ES-I3 (cell line): ENCODE measurements at regions not wholly inside any gene's neighbourhood (a gene's known extent, or its start where the extent isn't known, plus 50 kb on each side); places are given as distances from the start of the nearest gene placed in this dataset.

ENCODE experiments used
- H3K36me3 ChIP-seq: 2 replicates; pipeline ENCODE4 v1.6.1; 2013; ENCODE audit warnings: mild to moderate bottlenecking, low read length, control low read depth, moderate library complexity; ENCODE audit not compliant: insufficient read depth
- H3K4me1 ChIP-seq: 2 replicates; pipeline ENCODE4 v1.6.1; 2013; ENCODE audit warnings: mild to moderate bottlenecking, control low read depth, low read length; ENCODE audit not compliant: insufficient read depth
- H3K9ac ChIP-seq: 2 replicates; pipeline ENCODE4 v1.6.1; 2013; ENCODE audit warnings: low read depth, mild to moderate bottlenecking, low read length, moderate library complexity
- H3K9me3 ChIP-seq: 2 replicates; pipeline ENCODE4 v1.6.1; 2013; ENCODE audit warnings: mild to moderate bottlenecking, low read length, moderate library complexity; ENCODE audit not compliant: control insufficient read depth, insufficient read depth

GRCh38 chr2:176493226-176493825, 224.1 kb downstream of the MTX2 start:
- Histone ChIP-seq H3K36me3 (no peaks in the 10 kb centered on the region), H3K9me3 (no peaks in the 10 kb centered on the region), H3K9ac (no peak overlapping the region), H3K4me1 (peaks cover 9% of the 10 kb centered on the region)

- Histone ChIP-seq H3K4me1 (peaks cover 9% of the 10 kb centered on the region), H3K9me3 (no peaks in the 10 kb centered on the region), H3K36me3 (no peaks in the 10 kb centered on the region), H3K9ac (no peak overlapping the region)
These were observed 224.7 kb downstream of the MTX2 start for GRCh38 chr2:176493909-176494308.

GRCh38 chr2:176494949-176495353, 225.7 kb downstream of the MTX2 start:
- H3K36me3 ChIP-seq, result no peaks in the 10 kb centered on the region
- H3K9me3 ChIP-seq, result no peaks in the 10 kb centered on the region
- H3K9ac ChIP-seq, result no peak overlapping the region
- peaks cover 9% of the 10 kb centered on the region for H3K4me1 ChIP-seq

GRCh38 chr2:176495826-176496225, 226.6 kb downstream of the MTX2 start:
- H3K9ac ChIP-seq, result no peak overlapping the region
- H3K9me3 ChIP-seq, result no peaks in the 10 kb centered on the region
- H3K4me1 ChIP-seq, result peaks cover 6% of the 10 kb centered on the region; the same call in 1 of the 2 replicates
- no peaks in the 10 kb centered on the region for H3K36me3 ChIP-seq

- Histone ChIP-seq H3K9ac (no peak overlapping the region), H3K9me3 (no peaks in the 10 kb centered on the region), H3K4me1 (no peaks in the 10 kb centered on the region), H3K36me3 (no peaks in the 10 kb centered on the region)
These were observed 227.5 kb downstream of the MTX2 start for GRCh38 chr2:176496761-176497160.

GRCh38 chr2:176500901-176501300, 231.7 kb downstream of the MTX2 start:
- Histone ChIP-seq H3K9ac (no peak overlapping the region), H3K4me1 (no peaks in the 10 kb centered on the region)

GRCh38 chr2:176501617-176502016, 232.4 kb downstream of the MTX2 start:
- Histone ChIP-seq H3K36me3 (no peaks in the 10 kb centered on the region), H3K9me3 (no peaks in the 10 kb centered on the region), H3K9ac (no peak overlapping the region), H3K4me1 (no peaks in the 10 kb centered on the region)

More at GRCh38 chr2:176500901-176501300, 231.7 kb downstream of the MTX2 start:
- Histone ChIP-seq H3K9me3 (no peaks in the 10 kb centered on the region), H3K36me3 (no peaks in the 10 kb centered on the region)

GRCh38 chr2:176502619-176503018, 233.4 kb downstream of the MTX2 start:
- Histone ChIP-seq H3K36me3 (no peaks in the 10 kb centered on the region), H3K9me3 (no peaks in the 10 kb centered on the region), H3K4me1 (no peaks in the 10 kb centered on the region), H3K9ac (no peak overlapping the region)

- H3K36me3 ChIP-seq, result no peaks in the 10 kb centered on the region
- H3K4me1 ChIP-seq, result no peaks in the 10 kb centered on the region
- no peaks in the 10 kb centered on the region for H3K9me3 ChIP-seq
- H3K9ac ChIP-seq, result no peak overlapping the region
These were observed 234.5 kb downstream of the MTX2 start for GRCh38 chr2:176503776-176504175.

- Histone ChIP-seq H3K9ac (no peak overlapping the region), H3K36me3 (no peaks in the 10 kb centered on the region), H3K9me3 (no peaks in the 10 kb centered on the region), H3K4me1 (no peaks in the 10 kb centered on the region)
These were observed 235.2 kb downstream of the MTX2 start for GRCh38 chr2:176504440-176504839.

- no peaks in the 10 kb centered on the region for H3K4me1 ChIP-seq
These were observed 238.5 kb downstream of the MTX2 start for GRCh38 chr2:176507786-176508185.

GRCh38 chr2:176508374-176508773, 239.1 kb downstream of the MTX2 start:
- H3K4me1 ChIP-seq, result no peaks in the 10 kb centered on the region
- no peaks in the 10 kb centered on the region for H3K9me3 ChIP-seq
- no peaks in the 10 kb centered on the region for H3K36me3 ChIP-seq
- no peak overlapping the region for H3K9ac ChIP-seq

More at GRCh38 chr2:176507786-176508185, 238.5 kb downstream of the MTX2 start:
- H3K9me3 ChIP-seq, result no peaks in the 10 kb centered on the region
- no peak overlapping the region for H3K9ac ChIP-seq
- H3K36me3 ChIP-seq, result no peaks in the 10 kb centered on the region

GRCh38 chr2:176508984-176509740, 239.9 kb downstream of the MTX2 start:
- Histone ChIP-seq H3K9ac (no peak overlapping the region), H3K4me1 (no peaks in the 10 kb centered on the region), H3K36me3 (no peaks in the 10 kb centered on the region), H3K9me3 (no peaks in the 10 kb centered on the region)

- Histone ChIP-seq H3K4me1 (no peaks in the 10 kb centered on the region), H3K9ac (no peak overlapping the region), H3K9me3 (no peaks in the 10 kb centered on the region), H3K36me3 (no peaks in the 10 kb centered on the region)
These were observed 245.0 kb downstream of the MTX2 start for GRCh38 chr2:176514276-176514675.

- no peak overlapping the region for H3K9ac ChIP-seq
- no peaks in the 10 kb centered on the region for H3K36me3 ChIP-seq
- no peaks in the 10 kb centered on the region for H3K9me3 ChIP-seq
- H3K4me1 ChIP-seq, result no peaks in the 10 kb centered on the region
These were observed 245.7 kb downstream of the MTX2 start for GRCh38 chr2:176514805-176515500.
